ENCODE measurements at regions not wholly inside any gene's neighbourhood (a gene's known extent, or its start where the extent isn't known, plus 50 kb on each side); places are given as distances from the start of the nearest gene placed in this dataset.

DNA sequence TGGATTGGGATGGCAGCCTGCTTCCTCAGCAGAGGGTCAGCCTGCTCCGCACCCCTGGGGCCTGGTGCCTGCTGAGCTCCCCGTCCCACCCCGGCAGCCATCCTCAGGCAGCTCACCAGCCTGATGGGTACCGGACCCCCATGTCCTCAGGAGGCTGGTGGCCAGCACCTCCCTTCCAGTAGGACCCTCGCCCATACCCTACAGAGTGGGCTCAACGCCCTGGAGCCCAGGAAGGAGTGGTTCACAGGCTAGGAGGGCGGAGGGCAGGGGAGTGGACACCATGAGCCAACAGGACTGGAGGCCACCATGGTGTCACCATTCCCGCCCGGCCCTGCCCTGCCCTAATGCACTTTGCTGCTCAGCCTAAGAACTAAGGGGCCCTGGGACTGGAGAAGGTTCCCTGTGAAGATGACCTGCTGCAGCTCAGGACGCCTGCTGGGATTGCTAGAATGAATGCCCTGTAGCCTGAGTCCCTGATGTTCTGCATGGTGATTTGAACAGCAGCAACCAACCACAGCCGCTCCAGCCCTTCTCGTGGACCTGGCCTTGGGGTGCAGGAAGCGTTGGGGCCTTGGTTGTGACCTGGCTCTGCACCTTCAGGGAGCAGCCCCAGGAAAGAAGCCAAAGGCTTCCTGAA is 1080.8 kb downstream of the BRD1 start:
- no peaks in the 10 kb centered on the region for H3K9me2 ChIP-seq (replicated peaks; ENCODE audit: insufficient read depth, low read length)
- no peaks in the 10 kb centered on the region for H3K79me2 ChIP-seq (ENCODE audit: insufficient read depth, low read length)
- H3F3A ChIP-seq (ENCODE audit: insufficient read depth): no peaks in the 10 kb centered on the region
- no peaks in the 10 kb centered on the region for H3K9me3 ChIP-seq (ENCODE audit: insufficient read depth, low read length)
- no peak overlapping the region for H3K9ac ChIP-seq (ENCODE audit: low read length)
- no peaks in the 10 kb centered on the region for H4K20me1 ChIP-seq (ENCODE audit: low read depth, low read length)
- no peak overlapping the region for H3K4me3 ChIP-seq (ENCODE audit: insufficient read depth, low read length, poor library complexity, severe bottlenecking)
- no peak overlapping the region for H3K27ac ChIP-seq (ENCODE audit: low read depth, low read length)
- no peak overlapping the region for H3K4me2 ChIP-seq (ENCODE audit: low read depth, low read length, poor library complexity, severe bottlenecking)
- TF ChIP-seq EZH2phosphoT487 (conservative IDR thresholded peaks at IDR 0.05; ENCODE audit: low read length): no peak
- TF ChIP-seq, protein P1, sequence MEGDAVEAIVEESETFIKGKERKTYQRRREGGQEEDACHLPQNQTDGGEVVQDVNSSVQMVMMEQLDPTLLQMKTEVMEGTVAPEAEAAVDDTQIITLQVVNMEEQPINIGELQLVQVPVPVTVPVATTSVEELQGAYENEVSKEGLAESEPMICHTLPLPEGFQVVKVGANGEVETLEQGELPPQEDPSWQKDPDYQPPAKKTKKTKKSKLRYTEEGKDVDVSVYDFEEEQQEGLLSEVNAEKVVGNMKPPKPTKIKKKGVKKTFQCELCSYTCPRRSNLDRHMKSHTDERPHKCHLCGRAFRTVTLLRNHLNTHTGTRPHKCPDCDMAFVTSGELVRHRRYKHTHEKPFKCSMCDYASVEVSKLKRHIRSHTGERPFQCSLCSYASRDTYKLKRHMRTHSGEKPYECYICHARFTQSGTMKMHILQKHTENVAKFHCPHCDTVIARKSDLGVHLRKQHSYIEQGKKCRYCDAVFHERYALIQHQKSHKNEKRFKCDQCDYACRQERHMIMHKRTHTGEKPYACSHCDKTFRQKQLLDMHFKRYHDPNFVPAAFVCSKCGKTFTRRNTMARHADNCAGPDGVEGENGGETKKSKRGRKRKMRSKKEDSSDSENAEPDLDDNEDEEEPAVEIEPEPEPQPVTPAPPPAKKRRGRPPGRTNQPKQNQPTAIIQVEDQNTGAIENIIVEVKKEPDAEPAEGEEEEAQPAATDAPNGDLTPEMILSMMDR (IDR thresholded peaks at IDR 0.05; ENCODE audit: insufficient read depth, low read length, poor library complexity, severe bottlenecking): no peak
- H2AFZ ChIP-seq (ENCODE audit: low read depth, low read length, severe bottlenecking): no peak overlapping the region
- H3K27me3 ChIP-seq (ENCODE audit: low read length): no peaks in the 10 kb centered on the region
- no peaks in the 10 kb centered on the region for H3K36me3 ChIP-seq (ENCODE audit: low read length)

DNA sequence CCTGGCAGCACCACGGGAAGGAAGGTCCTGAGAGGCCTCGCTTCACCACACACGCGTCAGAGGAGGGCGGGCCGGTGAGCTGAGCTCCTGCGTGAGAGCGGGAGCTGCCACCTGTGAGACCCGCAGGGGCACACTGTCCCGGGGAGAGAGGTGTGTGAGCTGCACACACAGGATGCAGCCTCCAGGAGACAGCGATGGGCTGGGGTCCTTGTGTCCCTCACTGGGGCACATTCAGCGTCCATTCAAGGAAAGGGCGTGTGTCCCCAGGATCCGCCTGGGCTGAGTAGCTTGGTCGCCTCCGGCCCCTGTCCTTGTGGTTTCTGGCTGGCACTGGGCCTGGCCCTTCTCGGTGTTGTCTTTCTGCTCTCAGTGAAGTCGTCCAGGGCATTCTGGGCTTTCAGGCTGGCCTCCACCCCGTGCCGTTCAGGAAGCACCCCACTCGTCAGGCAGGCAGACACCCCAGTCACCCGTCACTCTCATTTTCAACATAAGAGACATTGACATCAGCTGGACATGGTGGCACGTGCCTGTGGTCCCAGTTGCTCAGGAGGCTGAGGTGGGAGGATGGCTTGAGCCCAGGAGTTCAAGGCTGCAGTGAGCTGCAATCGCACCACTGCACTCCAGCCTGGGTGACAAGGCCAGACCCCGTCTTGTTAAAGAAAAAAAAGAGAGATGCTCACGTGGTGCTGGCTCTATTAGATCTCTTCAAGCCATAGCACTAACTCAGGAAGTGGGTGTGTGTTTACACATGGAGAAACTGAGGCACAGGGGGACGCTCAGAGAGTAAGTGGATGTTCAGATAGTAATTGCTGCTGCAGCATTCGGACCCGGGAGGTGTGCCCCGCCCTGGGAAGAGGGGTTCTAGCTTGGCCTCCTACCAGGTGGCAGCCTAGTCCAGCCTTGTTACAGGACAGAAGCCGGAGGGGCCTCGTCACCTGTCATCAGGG is 1081.6 kb downstream of the BRD1 start:
- Histone ChIP-seq H4K20me1 (ENCODE audit: low read depth, low read length) (no peaks in the 10 kb centered on the region), H3K36me3 (ENCODE audit: low read length) (no peaks in the 10 kb centered on the region), H3K9ac (ENCODE audit: low read length) (no peak overlapping the region), H3K4me3 (ENCODE audit: insufficient read depth, low read length, poor library complexity, severe bottlenecking) (no peak overlapping the region), H3F3A (ENCODE audit: insufficient read depth) (no peaks in the 10 kb centered on the region), H3K9me2 (replicated peaks; ENCODE audit: insufficient read depth, low read length) (no peaks in the 10 kb centered on the region), H3K4me2 (ENCODE audit: low read depth, low read length, poor library complexity, severe bottlenecking) (no peak overlapping the region), H3K27ac (ENCODE audit: low read depth, low read length) (no peak overlapping the region), H3K79me2 (ENCODE audit: insufficient read depth, low read length) (no peaks in the 10 kb centered on the region), H3K9me3 (ENCODE audit: insufficient read depth, low read length) (no peaks in the 10 kb centered on the region), H2AFZ (ENCODE audit: low read depth, low read length, severe bottlenecking) (no peak overlapping the region), H3K27me3 (ENCODE audit: low read length) (no peaks in the 10 kb centered on the region)
- no peak for TF ChIP-seq EZH2phosphoT487 (conservative IDR thresholded peaks at IDR 0.05; ENCODE audit: low read length)
- TF ChIP-seq, protein P1 (IDR thresholded peaks at IDR 0.05; ENCODE audit: insufficient read depth, low read length, poor library complexity, severe bottlenecking): no peak

DNA sequence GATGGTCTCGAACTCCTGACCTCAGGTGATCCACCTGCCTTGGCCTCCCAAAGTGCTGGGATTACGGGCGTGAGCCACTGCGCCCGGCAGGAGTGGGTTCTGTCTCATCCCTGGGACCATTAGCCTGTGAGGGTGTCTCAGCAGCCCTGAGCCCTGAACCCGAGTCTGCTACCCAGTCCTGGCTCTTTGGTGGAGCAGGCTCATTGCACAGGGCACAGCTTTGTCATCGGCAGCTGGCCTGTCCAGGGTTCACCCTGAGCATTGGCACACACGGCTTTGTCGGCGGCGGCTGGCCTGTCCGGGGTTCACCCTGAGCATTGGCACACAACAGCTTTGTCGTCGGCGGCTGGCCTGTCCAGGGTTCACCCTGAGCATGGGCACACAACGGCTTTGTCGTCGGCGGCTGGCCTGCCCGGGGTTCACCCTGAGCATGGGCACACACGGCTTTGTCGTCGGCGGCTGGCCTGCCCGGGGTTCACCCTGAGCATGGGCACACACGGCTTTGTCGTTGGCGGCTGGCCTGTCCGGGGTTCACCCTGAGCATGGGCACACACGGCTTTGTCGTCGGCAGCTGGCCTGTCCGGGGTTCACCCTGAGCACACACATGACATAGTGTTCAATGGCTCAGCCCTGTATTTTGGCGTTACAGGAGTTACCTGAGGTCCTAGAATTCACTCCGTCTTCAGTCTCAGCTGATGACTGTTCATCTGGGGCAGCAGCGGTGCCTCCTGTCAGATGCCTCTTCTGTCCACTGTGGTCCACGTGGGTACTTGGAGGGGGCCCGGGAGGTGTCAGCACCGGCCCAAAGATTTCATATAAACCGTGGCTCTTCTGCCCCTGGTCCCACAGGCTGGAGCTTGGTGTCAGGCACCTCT is 1082.5 kb downstream of the BRD1 start:
- Histone ChIP-seq H3K27ac (ENCODE audit: low read depth, low read length) (no peak overlapping the region), H3K9me3 (ENCODE audit: insufficient read depth, low read length) (no peaks in the 10 kb centered on the region), H3K4me3 (ENCODE audit: insufficient read depth, low read length, poor library complexity, severe bottlenecking) (no peak overlapping the region), H3F3A (ENCODE audit: insufficient read depth) (no peaks in the 10 kb centered on the region), H3K9me2 (replicated peaks; ENCODE audit: insufficient read depth, low read length) (no peaks in the 10 kb centered on the region), H3K36me3 (ENCODE audit: low read length) (no peaks in the 10 kb centered on the region), H3K79me2 (ENCODE audit: insufficient read depth, low read length) (no peaks in the 10 kb centered on the region), H3K27me3 (ENCODE audit: low read length) (no peaks in the 10 kb centered on the region), H2AFZ (ENCODE audit: low read depth, low read length, severe bottlenecking) (no peak overlapping the region), H3K9ac (ENCODE audit: low read length) (no peak overlapping the region), H4K20me1 (ENCODE audit: low read depth, low read length) (no peaks in the 10 kb centered on the region), H3K4me2 (ENCODE audit: low read depth, low read length, poor library complexity, severe bottlenecking) (no peak overlapping the region)
- no peak for TF ChIP-seq EZH2phosphoT487 (conservative IDR thresholded peaks at IDR 0.05; ENCODE audit: low read length)
- TF ChIP-seq, protein P1 (IDR thresholded peaks at IDR 0.05; ENCODE audit: insufficient read depth, low read length, poor library complexity, severe bottlenecking): no peak
